Left colon (tissue), 2 donors: ENCODE measurements at regions not wholly inside any gene's neighbourhood (a gene's known extent, or its start where the extent isn't known, plus 50 kb on each side); places are given as distances from the start of the nearest gene placed in this dataset.
A peak's percentile ranks its signal among the peaks of the same experiment; 100 is the strongest.

ENCODE experiments used
- ATAC-seq: fragments of 200-7000 bp; cut with Tn5 transposase; one replicate; pipeline ENCODE4 v1.9.1; 2020; ENCODE audit warnings: mild to moderate bottlenecking, moderate library complexity
- DNase-seq, 2 donors: peaks; one replicate each; pipeline ENCODE4 v3.0.0-alpha.2; 2020
- intact Hi-C, 2 donors: fragments of 100-400 bp; cut with DNase I in 1 of 2; cut with micrococcal nuclease in 1 of 2; formaldehyde crosslinking; loops; one replicate each; pipeline versions ENCODE4 v1.11.2 to v1.14.0; 2022; cut with DNase I, micrococcal nuclease
- donor health status: DM: no; HTN: no; CAD: no.
- donor health status: DM: yes; HTN: yes; CAD: no.

DNA sequence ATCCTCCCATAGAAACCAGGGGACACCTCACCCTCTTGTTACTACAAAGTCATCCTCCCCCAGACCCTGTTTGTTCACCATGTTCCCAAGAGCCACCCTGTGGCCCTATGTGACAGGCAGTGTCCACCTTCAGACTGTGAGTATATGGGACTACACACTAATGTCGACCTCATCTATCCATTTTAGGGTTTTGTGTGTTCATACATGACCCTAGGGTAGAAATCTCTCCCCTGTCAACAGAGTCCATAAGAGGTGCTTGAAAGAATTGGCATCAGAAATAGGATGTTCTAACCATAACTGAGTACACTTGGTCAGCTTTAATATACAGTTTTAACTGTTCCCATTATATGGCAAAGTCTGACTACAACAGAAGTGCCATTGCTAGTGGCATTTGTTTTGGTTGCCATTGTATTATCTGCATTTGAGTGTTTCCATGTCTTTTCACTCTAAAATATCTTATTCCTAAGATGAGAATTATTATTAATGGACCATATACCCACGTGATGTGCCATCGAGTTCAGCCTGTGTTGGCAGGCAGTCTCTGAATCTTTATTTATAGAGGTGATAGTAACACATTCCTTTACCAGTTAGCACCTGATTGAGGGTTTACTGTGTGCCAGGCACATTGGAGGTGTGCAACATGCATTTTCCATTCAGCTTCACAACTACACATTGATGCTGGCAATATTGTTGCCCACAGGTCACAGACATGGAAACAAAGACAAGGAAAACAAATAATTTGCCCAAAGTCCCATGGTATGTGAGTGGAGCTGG, 590.6 kb upstream of the IGFBP3 start:
- DNase-seq: no peak
- ATAC-seq: no peak
- intact Hi-C loops: no loop called here

GRCh38 chr7:46508583-46508982, 587.5 kb upstream of the IGFBP3 start:
- ATAC-seq: no peak
- intact Hi-C loops: no loop called here
- DNase-seq: no peak

DNA sequence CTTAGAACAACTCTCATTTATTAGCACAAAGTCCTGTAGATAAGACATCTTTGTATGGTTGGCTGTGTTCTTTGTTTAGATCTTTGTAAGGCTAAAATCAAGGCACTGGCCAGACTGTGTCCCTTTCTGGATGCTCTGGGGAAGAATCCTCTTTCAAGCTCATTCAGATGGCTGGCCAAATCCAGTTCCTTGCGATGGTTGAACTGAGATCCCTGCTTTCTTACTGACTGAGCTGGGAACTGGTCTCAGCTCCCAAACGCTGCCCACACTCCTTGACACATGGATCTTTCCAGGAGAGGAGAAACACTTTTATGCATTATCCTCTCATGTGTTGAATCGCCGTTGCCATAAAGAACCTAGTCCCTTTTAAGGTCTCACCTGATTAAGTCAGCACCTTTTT, 586.5 kb upstream of the IGFBP3 start:
- DNase-seq (no peak), ATAC-seq (no peak)
- intact Hi-C loops: no loop called here

DNA sequence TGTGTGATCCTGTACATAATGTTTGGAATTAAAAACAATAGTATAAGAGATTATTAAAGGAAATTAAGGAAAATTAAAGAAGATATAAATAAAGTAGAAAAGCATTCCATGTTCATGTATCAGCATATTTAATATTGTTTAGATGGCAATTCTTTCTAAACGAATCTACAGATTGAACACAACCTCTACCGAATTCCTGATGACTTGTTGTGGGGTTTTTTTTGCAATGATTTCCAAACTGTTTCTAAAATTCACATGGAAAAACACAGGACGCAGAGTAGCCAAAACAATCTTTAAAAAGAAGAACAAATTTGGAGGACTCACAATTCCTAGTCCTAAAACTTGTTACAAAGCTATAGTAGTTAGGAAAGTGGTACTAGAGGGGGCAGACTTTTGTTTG, 573.4 kb upstream of the IGFBP3 start:
- intact Hi-C loops: no loop called here
- ATAC-seq: no peak
- no peak for DNase-seq

DNA sequence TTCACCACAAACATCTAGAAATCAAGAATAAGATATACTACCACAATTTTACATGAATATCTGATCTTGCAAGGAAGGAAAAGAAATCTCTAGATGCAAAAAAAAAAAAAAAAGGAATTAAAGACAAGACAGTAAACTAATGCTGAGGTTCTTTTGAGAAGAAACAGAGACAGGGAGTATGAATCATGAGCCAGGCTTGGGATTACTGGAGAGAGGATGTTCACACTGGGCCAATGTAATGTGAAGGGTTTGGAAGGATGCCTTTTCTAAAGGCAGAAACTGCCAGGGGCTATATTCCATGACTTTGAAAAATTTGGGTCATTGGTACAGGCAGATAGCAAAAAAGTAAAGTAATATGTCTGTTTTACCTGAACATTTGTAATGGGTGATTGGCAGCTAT, 573.0 kb upstream of the IGFBP3 start:
- ATAC-seq: no peak
- intact Hi-C loops: no loop called here

GRCh38 chr7:46493196-46493595, 572.1 kb upstream of the IGFBP3 start:
- intact Hi-C loops: no loop called here
- DNase-seq: no peak
- no peak for ATAC-seq

More for the DNA sequence above, 573.0 kb upstream of the IGFBP3 start:
- DNase-seq: no peak

DNA sequence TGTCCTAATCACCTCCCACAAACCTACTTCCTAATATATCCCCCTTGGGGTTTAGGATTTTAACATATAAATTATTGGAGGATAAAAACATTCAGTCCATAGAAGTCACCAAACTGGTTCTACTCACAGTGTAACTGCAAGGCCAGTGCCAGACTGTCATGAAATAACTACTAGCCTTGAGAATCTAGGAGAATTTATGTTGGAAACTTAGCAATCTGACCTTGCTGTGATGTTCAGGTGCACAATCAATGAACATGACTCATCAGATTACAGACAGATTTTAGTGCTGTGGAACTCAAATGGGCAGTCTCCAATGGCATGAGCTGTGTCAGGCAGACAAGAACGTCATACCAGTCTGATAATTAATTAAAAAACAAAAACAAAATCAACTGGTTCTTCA, 571.4 kb upstream of the IGFBP3 start:
- intact Hi-C loops: no loop called here
- ATAC-seq: no peak

GRCh38 chr7:46490406-46490805, 569.3 kb upstream of the IGFBP3 start:
- DNase-seq: no peak
- no peak for ATAC-seq
- intact Hi-C loops: no loop called here

More for the DNA sequence above, 571.4 kb upstream of the IGFBP3 start:
- no peak for DNase-seq

- no peak for DNase-seq
- intact Hi-C loops: no loop called here
- ATAC-seq: no peak
These were observed 568.0 kb upstream of the IGFBP3 start for GRCh38 chr7:46489106-46489505.

DNA sequence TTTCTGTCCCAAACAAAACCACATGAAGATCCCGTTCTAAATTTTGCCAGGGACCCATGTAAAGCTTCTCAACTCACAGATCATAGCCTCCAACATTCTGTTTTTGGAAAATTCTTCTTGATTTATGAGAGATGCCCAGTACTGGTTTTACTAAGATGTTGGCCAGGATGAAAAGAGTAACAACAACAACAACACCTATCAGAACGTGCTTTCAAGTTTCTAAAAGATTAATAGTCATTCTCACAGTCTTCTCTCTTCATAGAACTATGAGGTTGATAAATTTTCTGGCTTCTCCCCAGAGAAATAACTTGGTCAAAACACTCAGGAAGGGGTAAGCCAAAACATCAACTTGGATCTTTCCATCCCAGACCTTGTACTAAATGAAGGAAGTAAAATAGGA, 567.5 kb upstream of the IGFBP3 start:
- intact Hi-C loops: no loop called here
- DNase-seq (no peak), ATAC-seq (no peak)

GRCh38 chr7:46486256-46487206, 565.5 kb upstream of the IGFBP3 start:
- intact Hi-C loops: no loop called here

GRCh38 chr7:46485481-46486065, 564.5 kb upstream of the IGFBP3 start:
- no peak for ATAC-seq
- intact Hi-C loops: no loop called here

More at GRCh38 chr7:46486256-46487206, 565.5 kb upstream of the IGFBP3 start:
- DNase-seq (peak; percentile 4 to 33), ATAC-seq (no peak)

GRCh38 chr7:46484906-46485305, 563.8 kb upstream of the IGFBP3 start:
- ATAC-seq (no peak), DNase-seq (no peak)
- intact Hi-C loops: no loop called here

More at GRCh38 chr7:46485481-46486065, 564.5 kb upstream of the IGFBP3 start:
- no peak for DNase-seq

DNA sequence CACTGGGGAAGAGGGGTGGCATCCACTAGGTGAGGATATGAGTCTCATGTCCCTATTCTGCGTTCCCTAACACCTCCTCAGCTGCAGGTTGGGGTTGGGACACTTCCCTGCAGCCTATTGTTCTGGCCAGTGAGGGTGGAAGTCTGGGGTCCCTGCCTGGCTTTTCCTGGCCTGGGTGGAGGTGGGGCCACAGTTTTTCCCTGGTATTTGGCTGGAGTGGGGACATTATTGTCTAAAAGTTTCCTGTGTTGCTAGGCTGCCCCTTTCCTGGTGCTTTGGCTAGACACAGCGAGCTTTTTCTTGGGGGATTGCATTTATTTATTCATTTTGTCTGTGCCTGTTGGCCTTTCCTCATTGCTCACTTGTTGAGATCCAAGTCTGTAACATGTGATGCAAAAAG, 559.5 kb upstream of the IGFBP3 start:
- intact Hi-C loops: no loop called here
- DNase-seq (no peak), ATAC-seq (no peak)

- intact Hi-C loops: no loop called here
- no peak for ATAC-seq
- DNase-seq: no peak
These were observed 558.6 kb upstream of the IGFBP3 start for GRCh38 chr7:46479680-46480079.

GRCh38 chr7:46478046-46478445, 557.0 kb upstream of the IGFBP3 start:
- intact Hi-C loops: no loop called here
- ATAC-seq: no peak

GRCh38 chr7:46468753-46469356, 547.8 kb upstream of the IGFBP3 start:
- DNase-seq (no peak), ATAC-seq (no peak)
- intact Hi-C loops: no loop called here

More at GRCh38 chr7:46478046-46478445, 557.0 kb upstream of the IGFBP3 start:
- no peak for DNase-seq

DNA sequence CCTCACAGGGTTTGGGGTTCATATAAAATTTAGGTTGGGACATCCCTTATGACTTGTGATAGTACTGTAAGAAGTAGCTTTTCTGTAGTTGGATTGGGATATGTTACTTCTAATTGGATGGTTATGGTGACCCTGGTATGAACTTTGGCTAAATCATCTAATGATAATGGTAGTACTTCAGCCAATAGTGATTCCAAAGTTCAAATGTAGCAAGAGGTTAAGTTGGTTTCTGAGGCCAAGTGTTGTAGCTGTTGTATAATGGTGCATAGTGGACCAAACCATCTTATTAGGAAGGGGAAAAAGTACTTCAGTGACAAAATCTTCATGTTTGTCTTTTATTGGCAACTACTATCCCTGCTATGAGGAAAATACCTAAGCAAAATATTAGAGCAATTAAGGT, 542.1 kb upstream of the IGFBP3 start:
- intact Hi-C loops: no loop called here
- no peak for ATAC-seq
- DNase-seq: no peak

GRCh38 chr7:46461334-46461777, 540.3 kb upstream of the IGFBP3 start:
- no peak for ATAC-seq
- intact Hi-C loops: no loop called here

More at GRCh38 chr7:46461334-46461777, 540.3 kb upstream of the IGFBP3 start:
- no peak for DNase-seq
